ENCODE measurements at regions not wholly inside any gene's neighbourhood (a gene's known extent, or its start where the extent isn't known, plus 50 kb on each side); places are given as distances from the start of the nearest gene placed in this dataset.
A peak's percentile ranks its signal among the peaks of the same experiment; 100 is the strongest.
"Not testable (repeated sequence)": the region's sequence is repeated elsewhere in the genome, so short reads cannot be mapped to it uniquely, and the experiment has no call there.

GRCh38 chr7:20083781-20084180, 133.4 kb downstream of the MACC1 start:
- DNase-seq (ENCODE audit: low read depth): peak; percentile 49

GRCh38 chr7:20079080-20079479, 138.1 kb downstream of the MACC1 start:
- DNase-seq (ENCODE audit: low read depth): no peak

DNA sequence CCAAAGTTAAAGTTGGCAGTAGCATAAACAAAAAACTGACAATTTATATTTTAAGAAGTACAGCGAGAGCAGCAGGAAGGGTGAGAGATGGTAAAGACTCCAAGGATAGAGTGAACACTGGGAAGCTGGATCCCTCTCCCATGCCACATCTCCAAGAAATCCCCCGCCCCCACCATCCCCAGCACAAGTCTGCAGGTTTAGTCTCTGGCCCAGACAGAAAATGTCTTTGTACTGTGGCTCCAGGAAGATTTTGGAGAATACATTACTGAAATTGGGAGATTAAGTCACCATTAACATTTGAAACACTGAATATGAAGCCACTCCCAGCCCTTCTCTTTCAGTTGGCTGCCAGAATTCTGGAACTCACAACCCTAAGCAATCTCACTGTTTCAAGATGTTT, 140.3 kb downstream of the MACC1 start:
- no peak for DNase-seq (ENCODE audit: low read depth)

DNA sequence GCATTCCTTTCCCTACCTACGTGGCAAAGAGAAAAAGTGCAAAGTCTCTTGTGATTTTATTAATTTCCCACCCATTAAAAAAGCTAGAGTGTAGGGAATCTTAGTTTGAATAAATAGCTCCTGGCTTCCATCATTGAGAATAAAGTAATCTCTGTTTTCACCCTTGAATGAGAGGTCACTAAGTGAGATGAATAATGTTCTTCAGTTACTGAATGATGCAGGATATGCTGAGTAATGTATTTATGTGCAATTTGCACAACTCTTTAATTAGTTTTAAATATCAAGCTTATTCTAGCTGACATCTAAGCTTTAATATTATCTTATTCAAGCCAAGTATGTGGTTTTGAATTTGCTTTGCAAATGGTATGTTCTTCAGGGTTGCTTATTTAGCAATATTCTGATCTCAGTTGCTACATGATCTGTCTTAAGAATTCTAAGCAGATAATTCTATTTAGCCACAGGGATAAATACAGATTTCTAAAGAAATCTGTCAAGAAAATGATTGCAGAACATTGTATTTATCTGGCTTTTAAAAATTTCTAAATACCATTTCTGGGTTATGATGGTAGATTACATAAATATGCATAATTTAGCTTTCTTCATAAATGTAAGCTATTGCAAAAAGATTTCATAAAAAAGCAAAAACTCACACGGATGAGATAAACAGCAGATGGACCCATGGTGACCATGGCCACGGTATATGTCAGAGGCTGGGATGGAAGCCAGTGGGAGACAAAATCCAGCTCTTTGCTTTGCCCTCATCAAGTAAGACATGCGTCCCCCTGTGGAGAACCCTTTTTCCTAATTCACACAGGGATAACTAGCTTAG, 141.0 kb downstream of the MACC1 start:
- no peak for DNase-seq (ENCODE audit: low read depth)

- DNase-seq (ENCODE audit: low read depth): no peak
These were observed 141.7 kb downstream of the MACC1 start for GRCh38 chr7:20075440-20075839.

GRCh38 chr7:20068004-20068403, 149.2 kb downstream of the MACC1 start:
- not testable (repeated sequence) for DNase-seq (ENCODE audit: low read depth)

- DNase-seq (ENCODE audit: low read depth): peak; percentile 58
These were observed 152.0 kb downstream of the MACC1 start for GRCh38 chr7:20064974-20065862.

- peak; percentile 44 for DNase-seq (ENCODE audit: low read depth)
These were observed 152.8 kb downstream of the MACC1 start for GRCh38 chr7:20064181-20064970.

GRCh38 chr7:20063644-20064043, 153.5 kb downstream of the MACC1 start:
- no peak for DNase-seq (ENCODE audit: low read depth)

GRCh38 chr7:20062932-20063331, 154.3 kb downstream of the MACC1 start:
- no peak for DNase-seq (ENCODE audit: low read depth)

- no peak for DNase-seq (ENCODE audit: low read depth)
These were observed 163.7 kb downstream of the MACC1 start for GRCh38 chr7:20053334-20054104.

DNA sequence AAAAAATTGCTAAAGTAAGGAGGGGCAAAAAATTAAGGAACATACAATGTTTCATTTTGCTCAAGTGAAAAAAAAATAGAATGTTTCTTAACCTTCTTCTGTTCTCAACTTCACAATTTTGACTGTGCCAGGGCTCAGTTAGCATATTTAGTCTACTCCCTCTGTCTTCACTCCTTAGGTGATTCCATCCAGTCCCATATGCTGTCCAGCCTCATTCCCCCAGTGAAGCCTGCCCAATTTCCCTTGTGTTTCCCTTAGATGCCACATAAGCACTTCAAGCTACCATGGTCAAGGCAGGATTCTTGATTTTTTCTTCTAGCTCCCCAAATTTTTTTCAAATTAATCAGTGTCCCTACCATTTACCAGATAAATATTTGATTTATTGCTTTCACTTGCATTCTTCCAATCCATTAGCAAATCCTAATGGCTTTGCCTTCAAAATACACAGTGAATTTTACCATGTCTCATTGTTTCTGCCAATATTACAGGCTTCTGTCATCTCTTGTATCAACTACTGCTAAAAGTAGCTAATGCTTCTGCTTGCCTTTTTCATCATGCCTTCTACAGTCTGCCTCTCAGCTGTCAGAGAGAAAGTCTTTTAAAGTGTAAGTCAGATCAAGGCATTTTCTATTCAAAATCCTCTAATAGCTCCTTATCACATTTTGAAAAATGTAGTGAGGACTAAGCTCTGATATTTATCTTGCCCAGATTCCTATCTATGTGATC, 166.8 kb downstream of the MACC1 start:
- no peak for DNase-seq (ENCODE audit: low read depth)

DNA sequence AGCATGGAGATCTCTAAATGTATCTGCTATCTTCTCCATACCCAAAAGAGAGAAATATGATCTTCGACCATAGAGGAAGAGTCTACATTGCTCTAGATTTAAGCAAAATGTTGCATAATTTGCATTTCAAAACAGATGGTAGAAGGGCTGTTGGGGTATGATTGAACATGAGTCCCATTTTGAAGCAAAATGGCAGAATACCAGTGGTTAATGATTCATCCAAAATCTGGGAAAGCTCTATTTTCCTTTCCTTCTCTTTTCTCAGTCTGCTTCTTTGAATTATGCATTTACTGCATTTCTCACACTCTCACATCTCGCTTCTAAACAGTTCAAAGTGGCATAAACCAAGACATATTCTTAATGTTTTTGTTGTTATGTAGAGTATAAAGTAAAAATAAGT, 178.5 kb downstream of the MACC1 start:
- no peak for DNase-seq (ENCODE audit: low read depth)

GRCh38 chr7:20035279-20035875, 181.8 kb downstream of the MACC1 start:
- DNase-seq (ENCODE audit: low read depth): no peak

GRCh38 chr7:20033621-20034400, 183.4 kb downstream of the MACC1 start:
- DNase-seq (ENCODE audit: low read depth): peak; percentile 72

- DNase-seq (ENCODE audit: low read depth): peak; percentile 1
These were observed 184.4 kb downstream of the MACC1 start for GRCh38 chr7:20032741-20033140.

GRCh38 chr7:20030915-20031362, 186.2 kb downstream of the MACC1 start:
- peak; percentile 34 for DNase-seq (ENCODE audit: low read depth)

GRCh38 chr7:20030417-20030816, 186.8 kb downstream of the MACC1 start:
- no peak for DNase-seq (ENCODE audit: low read depth)

GRCh38 chr7:20026762-20027161, 190.4 kb downstream of the MACC1 start:
- no peak for DNase-seq (ENCODE audit: low read depth)
